GM12892 (cell line): ENCODE measurements at regions not wholly inside any gene's neighbourhood (a gene's known extent, or its start where the extent isn't known, plus 50 kb on each side); places are given as distances from the start of the nearest gene placed in this dataset.

Source experiments
- DNase-seq: peaks from one replicate; pipeline ENCODE4 v3.0.0; 2011; ENCODE audit not compliant: insufficient read length
- FAIRE-seq: peaks from 2 replicates; lab custom pipeline; 2011; peaks lifted over from hg19 to GRCh38; lab: Jason Lieb, UNC
- POLR2A ChIP-seq: IDR thresholded peaks from 2 replicates; pipeline ENCODE4 v1.6.1; 2011; ENCODE audit warnings: low read depth, low read length, control low read depth
- POLR2AphosphoS5 ChIP-seq: IDR thresholded peaks from 2 replicates; pipeline ENCODE4 v1.6.1; 2011; ENCODE audit warnings: low read depth, low read length, control low read depth
- TAF1 ChIP-seq: IDR thresholded peaks from 2 replicates; pipeline ENCODE4 v1.6.1; 2011; ENCODE audit warnings: low read depth, mild to moderate bottlenecking, control low read depth, low read length, borderline replicate concordance

DNA sequence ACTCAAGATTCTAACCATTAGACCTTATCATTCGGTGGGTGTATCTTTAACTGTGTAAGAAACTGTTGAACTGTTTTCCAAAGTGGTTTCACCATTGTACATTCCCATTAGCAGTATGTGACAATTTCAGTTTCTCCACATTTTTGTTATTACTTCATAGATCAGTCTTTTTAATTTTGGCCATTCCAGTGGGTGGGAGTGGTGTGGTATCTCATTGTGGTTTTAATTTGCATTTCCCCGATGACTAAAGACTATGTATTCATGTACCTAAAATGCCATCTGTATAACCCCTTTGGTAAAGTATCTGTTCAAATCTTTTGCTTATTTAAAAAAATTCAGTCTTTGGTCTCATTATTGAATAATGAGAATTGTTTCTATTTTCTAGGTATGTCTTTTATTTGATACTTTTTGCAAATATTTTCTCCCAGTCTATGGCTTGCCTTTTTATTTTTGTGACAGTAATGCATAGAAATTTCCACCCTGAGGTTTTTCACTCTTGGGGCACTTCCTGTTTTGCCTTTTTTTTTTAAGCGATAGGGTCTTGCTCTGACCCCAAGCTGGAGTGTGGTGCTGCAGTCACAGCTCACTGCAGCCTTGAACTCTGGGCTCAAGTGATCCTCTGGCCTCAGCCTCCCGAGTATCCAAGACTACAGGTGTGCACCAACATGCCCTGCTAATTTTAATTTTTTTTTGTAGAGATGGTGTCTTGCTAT is 141.1 kb upstream of the ITGB1 start:
- FAIRE-seq (no peak), DNase-seq (no peak)
- no peak for TF ChIP-seq TAF1
- TF ChIP-seq POLR2A = no peak
- no peak for TF ChIP-seq POLR2AphosphoS5

GRCh38 chr10:33095867-33096815 is 138.1 kb upstream of the ITGB1 start:
- DNase-seq (no peak), FAIRE-seq (peak; percentile 33)
- no peak for TF ChIP-seq POLR2AphosphoS5

- no peak for DNase-seq
- TF ChIP-seq POLR2AphosphoS5 (no peak), POLR2A (no peak), TAF1 (no peak)
- FAIRE-seq = no peak
These were observed 136.4 kb upstream of the ITGB1 start for GRCh38 chr10:33094263-33095051.

DNA sequence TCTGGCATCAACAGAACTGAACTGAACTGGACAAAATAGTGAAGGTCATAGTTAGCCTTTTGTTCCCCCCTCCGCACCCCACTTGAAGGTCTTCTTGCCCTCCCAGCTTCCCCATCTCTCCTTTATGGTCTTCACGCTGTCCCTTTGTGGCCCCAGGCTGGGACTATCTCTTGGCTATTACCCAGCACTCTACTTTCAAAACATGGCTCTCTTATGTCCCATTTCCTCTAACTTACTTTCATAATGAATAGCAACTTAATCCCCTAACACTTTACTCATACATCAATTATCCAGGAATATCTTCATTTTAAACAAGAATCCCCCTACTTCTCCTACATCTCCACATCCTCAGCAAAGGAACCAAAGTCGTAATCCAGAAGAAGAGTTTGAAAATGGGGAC is 135.3 kb upstream of the ITGB1 start:
- no peak for DNase-seq
- FAIRE-seq = no peak
- no peak for TF ChIP-seq POLR2A
- TF ChIP-seq POLR2AphosphoS5 = no peak

- TF ChIP-seq TAF1 = no peak
- TF ChIP-seq POLR2AphosphoS5 = no peak
- no peak for TF ChIP-seq POLR2A
- DNase-seq = no peak
- FAIRE-seq = no peak
These were observed 134.6 kb upstream of the ITGB1 start for GRCh38 chr10:33092596-33092995.

DNA sequence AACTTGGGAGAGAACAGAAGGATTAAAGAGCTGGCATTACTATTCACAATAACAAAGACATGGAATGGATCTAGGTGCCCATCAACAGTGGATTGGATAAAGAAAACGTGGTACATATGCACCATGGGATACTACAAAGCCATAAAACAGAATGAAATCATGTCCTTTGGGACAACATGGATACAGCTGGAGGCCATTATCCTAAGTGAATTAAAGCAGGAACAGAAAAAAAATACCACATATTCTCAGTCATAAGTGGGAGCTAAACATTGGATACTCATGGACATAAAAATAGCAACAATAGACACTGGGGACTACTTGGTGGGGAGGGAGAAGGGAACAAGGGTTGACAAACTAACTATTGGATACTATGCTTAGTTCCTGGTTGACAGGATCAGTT is 133.2 kb upstream of the ITGB1 start:
- no peak for FAIRE-seq

GRCh38 chr10:33088990-33089389 is 131.0 kb upstream of the ITGB1 start:
- no peak for TF ChIP-seq TAF1
- no peak for TF ChIP-seq POLR2AphosphoS5
- no peak for TF ChIP-seq POLR2A
- DNase-seq (no peak), FAIRE-seq (no peak)

More for the DNA sequence above, 133.2 kb upstream of the ITGB1 start:
- TF ChIP-seq POLR2A (no peak), TAF1 (no peak), POLR2AphosphoS5 (no peak)
- DNase-seq = no peak

- FAIRE-seq (no peak), DNase-seq (no peak)
- TF ChIP-seq POLR2AphosphoS5 (no peak), POLR2A (no peak), TAF1 (no peak)
These were observed 129.9 kb upstream of the ITGB1 start for GRCh38 chr10:33087922-33088321.

DNA sequence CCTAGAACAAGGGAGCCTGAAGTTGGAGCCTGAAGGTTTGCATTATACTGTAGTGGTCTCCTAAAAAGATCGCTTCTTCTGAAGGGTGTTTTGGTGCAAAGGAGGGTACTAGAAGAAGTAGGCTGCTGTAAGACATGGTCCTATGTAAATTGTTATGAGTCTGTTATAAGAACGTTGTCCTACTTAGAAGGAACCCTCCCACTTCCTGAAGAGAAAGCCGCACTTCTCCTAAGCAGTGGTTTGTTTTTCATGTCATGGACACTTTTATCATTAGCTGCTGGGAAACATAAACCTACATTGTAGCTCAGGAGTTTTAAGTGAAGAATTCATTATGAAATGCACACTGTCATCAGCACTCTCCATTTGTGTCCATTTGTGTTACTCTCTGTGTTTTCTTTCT is 129.1 kb upstream of the ITGB1 start:
- no peak for TF ChIP-seq POLR2A
- no peak for TF ChIP-seq POLR2AphosphoS5
- no peak for TF ChIP-seq TAF1
- FAIRE-seq = no peak

DNA sequence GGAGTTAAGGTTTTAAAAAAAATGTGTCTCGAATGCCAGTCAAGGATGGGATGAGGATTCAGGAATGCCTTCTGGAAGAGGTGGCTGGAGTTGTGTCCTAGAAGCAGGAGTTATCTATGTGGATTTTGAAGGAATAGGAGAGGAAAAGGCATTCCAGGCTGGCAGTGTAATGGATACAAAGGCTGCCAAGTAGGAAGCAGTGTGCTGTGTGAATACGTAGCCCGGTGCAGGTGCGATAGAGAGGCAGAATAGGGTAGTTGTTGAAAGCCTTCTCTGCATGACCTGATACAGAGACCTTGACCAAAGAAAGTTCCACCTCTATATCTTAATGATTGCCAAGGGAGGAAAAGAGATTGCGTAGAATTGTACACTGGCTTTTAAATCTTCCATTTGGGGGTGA is 128.1 kb upstream of the ITGB1 start:
- no peak for DNase-seq
- no peak for TF ChIP-seq POLR2AphosphoS5
- no peak for TF ChIP-seq TAF1
- no peak for TF ChIP-seq POLR2A
- no peak for FAIRE-seq

More for the DNA sequence above, 129.1 kb upstream of the ITGB1 start:
- DNase-seq = no peak

DNA sequence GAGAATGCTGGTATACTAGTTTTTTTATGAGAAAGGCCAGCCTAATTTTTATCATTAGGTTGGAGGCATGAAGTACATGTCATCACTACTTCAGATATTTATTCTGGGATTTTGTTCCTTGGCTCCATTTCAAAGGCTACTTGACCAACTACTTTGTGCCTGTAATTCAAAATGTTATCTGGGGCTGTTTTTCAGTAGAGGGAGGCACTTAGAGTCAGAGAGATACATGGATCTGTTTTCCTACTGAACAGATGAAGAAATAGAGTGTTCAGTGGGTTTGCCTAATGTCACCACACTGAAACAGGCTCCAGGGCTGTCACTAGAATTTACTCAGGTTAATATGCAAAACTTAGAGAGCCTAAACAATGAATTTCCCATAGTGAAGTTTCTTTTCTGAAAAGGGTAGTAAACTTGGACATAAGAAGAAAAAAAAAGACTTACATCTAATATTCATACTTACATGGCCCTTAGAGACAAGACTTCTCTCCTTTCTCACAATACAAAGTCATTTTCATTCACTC is 127.3 kb upstream of the ITGB1 start:
- no peak for FAIRE-seq
- TF ChIP-seq TAF1 = no peak
- no peak for TF ChIP-seq POLR2AphosphoS5
- TF ChIP-seq POLR2A = no peak
- no peak for DNase-seq
